Astrocyte of the hippocampus (primary cell): ENCODE measurements at regions not wholly inside any gene's neighbourhood (a gene's known extent, or its start where the extent isn't known, plus 50 kb on each side); places are given as distances from the start of the nearest gene placed in this dataset.
A peak's percentile ranks its signal among the peaks of the same experiment; 100 is the strongest.
"Not testable (repeated sequence)": the region's sequence is repeated elsewhere in the genome, so short reads cannot be mapped to it uniquely, and the experiment has no call there.

Source experiments
- DNase-seq: peaks from one replicate; pipeline ENCODE4 v3.0.0; 2011; ENCODE audit warnings: low read depth, low spot score

DNA sequence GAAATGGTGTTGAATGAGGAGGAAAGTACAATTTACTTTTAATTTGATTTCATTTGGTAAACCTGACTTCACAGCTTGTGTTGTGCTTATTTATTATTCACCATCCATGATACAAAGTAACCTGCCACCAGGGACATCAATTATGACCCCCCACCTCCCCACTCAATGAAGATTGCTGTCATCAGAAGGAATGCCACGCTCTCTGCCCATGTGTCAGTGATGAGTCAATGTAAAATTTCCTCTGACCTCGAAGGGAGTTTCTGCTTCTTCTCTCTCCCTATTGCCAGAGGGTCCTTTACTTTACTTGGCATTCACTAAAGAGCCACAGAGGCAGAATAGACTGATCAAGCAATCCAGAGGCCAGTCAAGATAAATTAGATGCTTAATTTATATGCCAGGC lies 759.7 kb downstream of the CDH11 start:
- DNase-seq = peak; percentile 5

DNA sequence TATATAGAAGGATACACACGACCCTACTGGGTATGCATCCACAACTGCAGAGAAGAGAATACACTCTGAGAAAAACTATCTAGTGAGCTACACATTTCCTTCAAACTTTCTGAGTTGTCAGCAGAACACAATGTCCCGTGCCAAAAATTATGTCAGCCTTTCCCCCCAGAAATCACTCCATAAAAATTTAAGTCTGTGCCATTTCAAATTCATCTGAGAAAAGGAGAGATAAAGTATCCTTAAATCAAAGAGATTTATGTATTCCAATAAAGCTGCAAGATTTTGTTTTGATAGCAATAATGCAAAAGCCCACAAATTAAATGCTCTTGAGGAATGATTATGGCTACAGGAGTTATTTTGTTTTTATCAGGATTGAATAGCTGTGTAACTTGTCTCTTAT lies 760.1 kb downstream of the CDH11 start:
- no peak for DNase-seq

GRCh38 chr16:64358291-64358690 lies 763.6 kb downstream of the CDH11 start:
- no peak for DNase-seq

DNA sequence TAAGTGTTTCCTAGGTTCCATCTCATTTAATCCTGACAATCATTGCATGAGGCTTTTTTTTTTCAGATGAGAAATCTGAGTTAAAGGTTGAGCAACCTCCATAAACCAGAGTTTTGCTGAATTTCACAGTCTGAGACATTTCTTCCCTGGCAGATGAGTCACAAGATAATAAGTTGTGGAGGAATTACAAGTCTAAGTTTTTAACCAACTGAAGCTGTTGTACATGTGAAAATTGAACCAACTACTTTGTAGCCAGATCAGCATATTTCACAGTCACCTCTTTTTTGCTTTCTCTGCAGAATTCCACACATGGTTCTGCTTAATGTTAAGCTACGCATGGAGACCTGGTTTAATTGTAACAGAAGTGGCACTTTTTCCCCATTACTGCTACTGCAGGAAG lies 765.6 kb downstream of the CDH11 start:
- DNase-seq = peak; percentile 34

DNA sequence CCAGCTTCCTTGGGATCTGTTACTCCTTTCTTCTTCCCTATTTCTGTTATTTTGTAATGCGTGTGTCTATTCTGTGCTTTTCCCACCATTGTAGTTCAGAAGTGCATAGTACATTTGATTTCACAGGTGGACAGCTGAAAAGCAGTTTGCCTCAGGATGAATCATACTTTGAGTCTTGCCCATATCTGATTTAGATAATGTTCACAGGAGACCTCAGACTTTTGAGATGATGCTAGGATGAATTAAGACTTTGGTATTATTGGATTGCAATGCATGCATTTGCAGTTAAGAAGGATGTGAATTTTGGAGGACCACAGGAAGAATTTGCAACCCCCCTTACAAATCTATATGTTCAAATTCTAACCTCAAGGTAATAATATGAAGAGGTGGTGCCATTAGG lies 769.6 kb downstream of the CDH11 start:
- DNase-seq = no peak

GRCh38 chr16:64351121-64351520 lies 770.7 kb downstream of the CDH11 start:
- no peak for DNase-seq

DNA sequence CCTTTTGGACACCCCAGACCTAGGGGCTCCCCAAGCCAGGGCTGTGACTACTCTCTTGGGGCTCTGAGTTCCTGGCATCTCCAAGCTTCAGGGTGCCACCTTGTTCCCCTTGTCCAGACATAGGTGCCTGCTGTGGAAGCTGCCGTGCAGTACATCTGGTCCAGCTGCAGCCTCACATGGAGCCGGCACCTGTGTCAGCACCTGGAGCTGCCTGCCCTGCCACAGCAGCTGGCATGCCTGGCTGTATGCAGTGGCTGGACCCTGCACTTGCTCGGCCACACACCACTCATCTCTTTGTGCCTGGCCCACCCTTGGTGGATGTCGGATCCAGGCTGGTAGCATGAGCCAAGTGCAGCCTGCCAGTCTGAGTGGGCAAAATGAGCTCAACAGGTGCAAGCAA lies 775.8 kb downstream of the CDH11 start:
- DNase-seq = no peak

GRCh38 chr16:64345142-64345541 lies 776.7 kb downstream of the CDH11 start:
- no peak for DNase-seq

DNA sequence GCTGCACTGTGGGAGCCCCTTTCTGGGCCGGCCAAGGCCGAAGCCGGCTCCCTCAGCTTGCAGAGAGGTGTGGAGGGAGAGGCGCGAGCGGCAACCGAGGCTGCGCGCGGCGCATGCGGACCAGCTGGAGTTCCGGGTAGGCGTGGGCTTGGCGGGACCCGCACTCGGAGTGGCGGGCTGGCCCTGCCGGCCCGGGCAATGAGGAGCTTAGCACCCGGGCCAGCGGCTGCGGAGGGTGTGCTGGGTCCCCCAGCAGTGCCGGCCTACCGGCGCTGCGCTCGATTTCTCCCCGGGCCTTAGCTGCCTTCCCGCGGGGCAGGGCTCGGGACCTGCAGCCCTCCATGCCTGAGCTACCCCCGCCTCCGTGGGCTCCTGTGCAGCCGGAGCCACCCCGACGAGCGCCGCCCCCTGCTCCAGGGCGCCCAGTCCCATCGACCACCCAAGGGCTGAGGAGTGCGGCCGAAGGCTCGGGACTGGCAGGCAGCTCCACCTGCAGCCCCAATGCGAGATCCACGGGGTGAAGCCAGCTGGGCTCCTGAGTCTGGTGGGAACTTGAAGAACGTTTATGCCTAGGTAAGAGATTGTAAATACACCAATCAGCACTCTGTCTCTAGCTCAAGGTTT lies 777.9 kb downstream of the CDH11 start:
- not testable (repeated sequence) for DNase-seq

- no peak for DNase-seq
Measured at GRCh38 chr16:64343061-64343819, 778.6 kb downstream of the CDH11 start.

- DNase-seq = not testable (repeated sequence)
Measured at GRCh38 chr16:64341336-64341735, 780.5 kb downstream of the CDH11 start.

DNA sequence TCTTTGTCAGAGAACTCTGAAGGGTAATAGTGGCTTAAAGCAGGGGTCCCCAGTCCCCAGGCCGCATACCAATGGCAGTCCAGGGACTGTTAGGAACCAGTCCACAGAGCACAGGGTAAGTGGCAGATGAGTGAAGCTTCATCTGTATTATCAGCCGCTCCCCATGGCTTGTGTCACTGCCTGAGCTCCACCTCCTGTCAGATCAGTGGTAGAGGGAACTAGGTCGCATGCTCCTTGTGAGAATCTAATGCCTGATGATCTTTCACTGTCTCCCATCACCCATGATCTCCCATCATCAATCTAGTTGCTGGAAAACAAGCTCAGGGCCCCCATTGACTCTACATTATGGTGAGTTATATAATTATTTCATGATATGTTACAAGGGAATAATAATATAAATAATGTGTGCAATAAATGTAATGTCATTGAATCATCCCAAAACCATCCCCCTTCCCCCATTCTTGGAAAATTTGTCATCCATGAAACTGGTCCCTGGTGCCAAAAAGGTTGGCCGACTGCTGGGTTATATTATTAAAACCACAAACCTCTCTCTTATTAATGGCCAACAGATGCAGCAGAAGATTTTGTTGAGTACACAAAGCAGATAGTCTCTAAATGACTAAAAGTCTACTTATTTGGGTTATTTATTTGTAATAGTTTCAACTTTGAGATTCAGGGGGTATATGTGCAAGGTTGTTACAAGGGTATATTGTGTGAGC lies 782.7 kb downstream of the CDH11 start:
- peak; percentile 6 for DNase-seq

GRCh38 chr16:64321881-64322280 lies 800.0 kb downstream of the CDH11 start:
- no peak for DNase-seq

DNA sequence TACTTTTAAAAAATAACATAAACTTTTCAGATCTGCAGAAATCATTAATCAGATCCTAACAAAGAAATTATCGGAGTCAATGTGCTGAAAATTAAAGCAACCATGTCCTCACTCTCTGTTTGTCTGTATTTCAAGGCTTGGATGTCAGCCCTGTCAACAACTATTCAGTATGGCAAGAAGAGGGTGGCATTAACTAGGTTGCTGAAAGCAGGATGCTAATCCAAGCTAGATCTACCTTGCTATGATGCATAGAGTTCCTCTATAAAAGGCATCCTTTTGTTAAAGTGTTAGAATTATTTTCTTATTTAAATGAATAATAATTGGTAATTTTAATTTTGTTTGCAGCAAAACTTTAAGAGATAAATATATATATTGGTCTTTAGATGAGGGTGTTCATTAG lies 800.8 kb downstream of the CDH11 start:
- DNase-seq = no peak

DNA sequence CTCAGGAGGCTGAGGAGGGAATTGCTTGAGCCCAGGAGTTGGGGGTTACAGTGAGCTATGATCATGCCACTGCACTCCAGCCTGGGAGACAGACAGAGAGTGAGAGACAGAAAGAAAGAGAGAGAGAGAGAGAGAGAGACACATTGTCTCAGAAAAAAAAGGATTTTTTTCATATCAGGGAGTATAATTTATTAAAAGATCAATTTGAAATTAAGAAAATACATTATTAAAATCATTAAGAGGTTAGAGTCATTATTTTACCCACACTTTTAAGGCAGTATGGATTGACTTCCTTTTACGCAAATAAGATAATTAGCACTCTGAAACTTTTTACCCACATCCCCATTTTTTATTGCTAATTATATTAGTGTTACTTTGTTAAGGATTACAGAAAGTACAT lies 804.3 kb downstream of the CDH11 start:
- DNase-seq = no peak

DNA sequence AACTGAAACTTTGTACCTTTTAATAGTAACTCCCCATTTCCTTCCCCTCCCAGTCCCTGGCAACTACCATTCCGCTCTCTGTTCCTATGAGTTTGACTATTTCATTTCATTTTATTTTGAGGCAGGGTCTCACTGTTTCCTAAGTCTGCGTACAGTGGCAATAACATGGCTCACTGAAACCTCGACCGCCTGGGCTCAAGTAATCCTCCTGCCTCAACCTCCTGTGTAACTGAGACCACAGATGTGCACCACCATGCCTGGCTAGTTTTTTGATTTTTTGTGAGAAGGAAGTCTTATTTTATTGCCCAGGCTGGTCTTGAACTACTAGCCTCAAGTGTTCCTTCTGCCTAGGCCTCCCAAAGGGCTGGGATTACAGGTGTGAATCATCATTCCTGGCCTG lies 808.1 kb downstream of the CDH11 start:
- DNase-seq = no peak

- no peak for DNase-seq
Measured at GRCh38 chr16:64312980-64313379, 808.9 kb downstream of the CDH11 start.

DNA sequence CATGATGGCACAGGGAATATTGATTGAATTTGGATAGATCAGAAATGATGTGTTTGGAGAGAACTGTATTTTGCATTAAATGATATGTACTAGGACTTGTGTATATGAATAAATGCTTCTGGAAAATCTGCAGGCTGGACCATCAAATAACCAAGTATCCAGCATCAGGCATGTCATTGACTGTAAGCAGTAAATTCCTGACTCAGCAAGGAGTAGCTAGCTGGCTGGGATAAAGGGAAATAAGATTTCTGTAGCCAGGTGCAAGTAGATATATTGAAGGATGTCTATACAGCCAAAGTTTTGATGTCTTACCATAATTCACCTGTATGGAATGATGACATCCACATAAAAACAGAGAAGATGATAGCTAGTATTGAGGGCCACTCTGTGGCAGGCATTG lies 809.6 kb downstream of the CDH11 start:
- no peak for DNase-seq

GRCh38 chr16:64311241-64311640 lies 810.6 kb downstream of the CDH11 start:
- peak; percentile 40 for DNase-seq

GRCh38 chr16:64309398-64310110 lies 812.3 kb downstream of the CDH11 start:
- no peak for DNase-seq

DNA sequence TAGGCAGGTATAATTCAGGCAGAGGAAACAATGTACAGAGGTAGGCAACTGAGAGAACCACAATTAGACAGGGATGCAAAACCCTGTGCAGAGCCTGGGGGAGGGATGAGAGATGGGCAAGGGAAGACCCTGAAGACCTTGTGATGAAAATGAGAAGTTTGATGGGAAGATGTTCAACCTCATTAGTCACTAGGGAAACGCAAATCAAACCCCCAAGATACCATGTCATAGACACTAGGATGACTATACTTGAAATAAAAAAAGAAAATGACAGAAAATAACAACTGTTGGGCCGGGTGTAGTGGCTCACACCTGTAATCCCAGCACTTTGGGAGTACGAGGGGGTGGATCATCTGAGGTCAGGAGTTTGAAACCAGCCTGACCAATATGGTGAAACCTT lies 813.1 kb downstream of the CDH11 start:
- DNase-seq = no peak

- DNase-seq = no peak
Measured at GRCh38 chr16:64307431-64307830, 814.4 kb downstream of the CDH11 start.
